WTC11 (cell line): ENCODE measurements at regions not wholly inside any gene's neighbourhood (a gene's known extent, or its start where the extent isn't known, plus 50 kb on each side); places are given as distances from the start of the nearest gene placed in this dataset.

Source experiments
- ATAC-seq: fragments of 200-7000 bp; cut with Tn5 transposase; 2 replicates; pipeline ENCODE4 v1.10.0; 2021; ENCODE audit warnings: mild to moderate bottlenecking, moderate library complexity
- CTCF ChIA-PET: fragments of 300-600 bp; sonication (Branson Sonifier 250); formaldehyde crosslinking; loops from one replicate; lab custom pipeline; 2021; ENCODE audit warnings: antibody characterized with exemption; lab: Charles Lee
- POLR2A ChIA-PET: fragments of 350-600 bp; sonication (Branson Sonifier 250); formaldehyde crosslinking; loops from one replicate; lab custom pipeline; 2021; ENCODE audit warnings: antibody characterized with exemption; lab: Charles Lee
- DNase-seq: peaks from one replicate; pipeline ENCODE4 v3.0.0; 2021; ENCODE audit warnings: low spot score
- H3K27ac Mint-ChIP-seq: 2 replicates; pipeline ENCODE4 v1.8.0; 2021; ENCODE audit warnings: mixed read lengths
- H3K27me3 Mint-ChIP-seq: 2 replicates; pipeline ENCODE4 v1.8.0; 2021; ENCODE audit warnings: low read depth, mild to moderate bottlenecking, moderate library complexity, mixed read lengths
- H3K36me3 Mint-ChIP-seq: 2 replicates; pipeline ENCODE4 v1.8.0; 2021; ENCODE audit warnings: mixed read lengths
- H3K4me1 Mint-ChIP-seq: 2 replicates; pipeline ENCODE4 v1.8.0; 2022; ENCODE audit warnings: mixed read lengths
- H3K4me3 Mint-ChIP-seq: 2 replicates; pipeline ENCODE4 v1.8.0; 2021; ENCODE audit warnings: mild to moderate bottlenecking, moderate library complexity, mixed read lengths
- H3K9me3 Mint-ChIP-seq: 2 replicates; pipeline ENCODE4 v1.8.0; 2021; ENCODE audit warnings: mixed read lengths
- ARID4B ChIP-seq: sonication (generic); formaldehyde crosslinking; IDR thresholded peaks from 2 replicates; pipeline ENCODE4 v1.8.0; 2023; ENCODE audit warnings: missing genetic modification reagents, mild to moderate bottlenecking, borderline replicate concordance
- ATF1 ChIP-seq: sonication (generic); formaldehyde crosslinking; IDR thresholded peaks from 2 replicates; pipeline ENCODE4 v1.8.1; 2023; ENCODE audit warnings: mild to moderate bottlenecking, moderate library complexity, missing genetic modification reagents
- ATF2 ChIP-seq: sonication (generic); formaldehyde crosslinking; IDR thresholded peaks from 2 replicates; pipeline ENCODE4 v1.8.1; 2022; ENCODE audit warnings: low read depth, missing genetic modification reagents, borderline replicate concordance
- ATF3 ChIP-seq: sonication (generic); formaldehyde crosslinking; conservative IDR thresholded peaks from 2 replicates; pipeline ENCODE4 v1.8.1; 2022; ENCODE audit warnings: mild to moderate bottlenecking, missing genetic modification reagents
- CBFB ChIP-seq: sonication (generic); formaldehyde crosslinking; IDR thresholded peaks from 2 replicates; pipeline ENCODE4 v1.8.1; 2022; ENCODE audit warnings: mild to moderate bottlenecking, low read depth, missing genetic modification reagents
- CREM ChIP-seq: sonication (generic); formaldehyde crosslinking; IDR thresholded peaks from 2 replicates; pipeline ENCODE4 v1.8.1; 2022; ENCODE audit warnings: mild to moderate bottlenecking, missing genetic modification reagents, moderate library complexity
- FOXJ3 ChIP-seq: sonication (generic); formaldehyde crosslinking; IDR thresholded peaks from 2 replicates; pipeline ENCODE4 v1.9.0; 2021; ENCODE audit warnings: missing genetic modification reagents, mild to moderate bottlenecking, borderline replicate concordance
- GABPB1 ChIP-seq: sonication (generic); formaldehyde crosslinking; IDR thresholded peaks from 2 replicates; pipeline ENCODE4 v1.8.1; 2023; ENCODE audit warnings: mild to moderate bottlenecking, missing genetic modification reagents
- NR3C1 ChIP-seq: sonication (generic); formaldehyde crosslinking; conservative IDR thresholded peaks from 2 replicates; pipeline ENCODE4 v1.8.1; 2023; ENCODE audit warnings: low read depth, mild to moderate bottlenecking, missing genetic modification reagents
- OVOL2 ChIP-seq: fragments of 250-450 bp; sonication (Bioruptor Pico); IDR thresholded peaks from 2 replicates; pipeline ENCODE4 v1.9.0; 2021; ENCODE audit warnings: mild to moderate bottlenecking, borderline replicate concordance
- SMAD3 ChIP-seq: sonication (generic); formaldehyde crosslinking; IDR thresholded peaks from 2 replicates; pipeline ENCODE4 v1.8.0; 2022; ENCODE audit warnings: missing genetic modification reagents, mild to moderate bottlenecking, borderline replicate concordance
- ZBTB21 ChIP-seq: sonication (generic); formaldehyde crosslinking; IDR thresholded peaks from 2 replicates; pipeline ENCODE4 v1.8.1; 2023; ENCODE audit warnings: mild to moderate bottlenecking, missing genetic modification reagents, borderline replicate concordance
- ZMAT4 ChIP-seq: fragments of 250-450 bp; sonication (Bioruptor Pico); IDR thresholded peaks from 2 replicates; pipeline ENCODE4 v1.9.0; 2021; ENCODE audit warnings: mild to moderate bottlenecking
- ZNF121 ChIP-seq: sonication (generic); formaldehyde crosslinking; IDR thresholded peaks from 2 replicates; pipeline ENCODE4 v1.8.0; 2023; ENCODE audit warnings: missing genetic modification reagents
- ZNF219 ChIP-seq: sonication (generic); formaldehyde crosslinking; IDR thresholded peaks from 2 replicates; pipeline ENCODE4 v1.8.0; 2023; ENCODE audit warnings: missing genetic modification reagents, mild to moderate bottlenecking, borderline replicate concordance
- ZNF232 ChIP-seq: sonication (generic); formaldehyde crosslinking; IDR thresholded peaks from 2 replicates; pipeline ENCODE4 v1.8.0; 2022; ENCODE audit warnings: mild to moderate bottlenecking, missing genetic modification reagents
- ZNF396 ChIP-seq: fragments of 250-450 bp; sonication (Bioruptor Pico); IDR thresholded peaks from 2 replicates; pipeline ENCODE4 v1.8.0; 2021; ENCODE audit warnings: mild to moderate bottlenecking, moderate library complexity, borderline replicate concordance
- ZNF416 ChIP-seq: fragments of 250-450 bp; sonication (Bioruptor Pico); IDR thresholded peaks from 2 replicates; pipeline ENCODE4 v1.9.0; 2021; ENCODE audit warnings: mild to moderate bottlenecking, inconsistent platforms
- ZNF423 ChIP-seq: fragments of 250-450 bp; sonication (Bioruptor Pico); IDR thresholded peaks from 2 replicates; pipeline ENCODE4 v2.1.2; 2022; ENCODE audit warnings: mild to moderate bottlenecking, moderate library complexity
- TF ChIP-seq, protein P1 (sequence below): sonication (generic); formaldehyde crosslinking; IDR thresholded peaks from 2 replicates; pipeline ENCODE4 v1.8.0; 2022; ENCODE audit warnings: missing genetic modification reagents
- TF ChIP-seq, protein P2 (sequence below): fragments of 250-450 bp; sonication (Bioruptor Pico); IDR thresholded peaks from 2 replicates; pipeline ENCODE4 v1.9.0; 2021; ENCODE audit warnings: moderate library complexity, mild to moderate bottlenecking, inconsistent platforms, borderline replicate concordance
- TF ChIP-seq, protein P3 (sequence below): sonication (generic); formaldehyde crosslinking; IDR thresholded peaks from 2 replicates; pipeline ENCODE4 v1.8.1; 2023; ENCODE audit warnings: mild to moderate bottlenecking, missing genetic modification reagents, borderline replicate concordance

DNA sequence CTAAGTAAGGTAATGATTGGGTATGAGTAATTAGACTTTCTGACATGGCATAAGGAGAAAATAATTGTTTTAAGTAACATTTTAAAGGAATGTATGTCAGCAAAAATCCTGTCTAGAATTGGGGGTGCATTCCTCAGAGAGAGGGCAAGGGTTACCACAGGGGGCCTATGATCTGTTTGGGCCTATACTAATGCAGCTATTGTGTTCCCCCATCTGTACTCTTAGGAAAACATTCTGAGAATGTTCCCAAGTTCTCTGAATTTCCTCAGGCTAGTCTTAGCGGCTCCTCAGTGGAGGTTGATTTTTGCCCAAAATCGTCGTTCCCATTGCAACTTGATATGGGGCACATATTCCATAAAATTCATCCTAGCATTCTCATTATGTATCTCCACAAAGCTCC, 1216.4 kb upstream of the GBE1 start (continued):
- TF ChIP-seq, protein P1, sequence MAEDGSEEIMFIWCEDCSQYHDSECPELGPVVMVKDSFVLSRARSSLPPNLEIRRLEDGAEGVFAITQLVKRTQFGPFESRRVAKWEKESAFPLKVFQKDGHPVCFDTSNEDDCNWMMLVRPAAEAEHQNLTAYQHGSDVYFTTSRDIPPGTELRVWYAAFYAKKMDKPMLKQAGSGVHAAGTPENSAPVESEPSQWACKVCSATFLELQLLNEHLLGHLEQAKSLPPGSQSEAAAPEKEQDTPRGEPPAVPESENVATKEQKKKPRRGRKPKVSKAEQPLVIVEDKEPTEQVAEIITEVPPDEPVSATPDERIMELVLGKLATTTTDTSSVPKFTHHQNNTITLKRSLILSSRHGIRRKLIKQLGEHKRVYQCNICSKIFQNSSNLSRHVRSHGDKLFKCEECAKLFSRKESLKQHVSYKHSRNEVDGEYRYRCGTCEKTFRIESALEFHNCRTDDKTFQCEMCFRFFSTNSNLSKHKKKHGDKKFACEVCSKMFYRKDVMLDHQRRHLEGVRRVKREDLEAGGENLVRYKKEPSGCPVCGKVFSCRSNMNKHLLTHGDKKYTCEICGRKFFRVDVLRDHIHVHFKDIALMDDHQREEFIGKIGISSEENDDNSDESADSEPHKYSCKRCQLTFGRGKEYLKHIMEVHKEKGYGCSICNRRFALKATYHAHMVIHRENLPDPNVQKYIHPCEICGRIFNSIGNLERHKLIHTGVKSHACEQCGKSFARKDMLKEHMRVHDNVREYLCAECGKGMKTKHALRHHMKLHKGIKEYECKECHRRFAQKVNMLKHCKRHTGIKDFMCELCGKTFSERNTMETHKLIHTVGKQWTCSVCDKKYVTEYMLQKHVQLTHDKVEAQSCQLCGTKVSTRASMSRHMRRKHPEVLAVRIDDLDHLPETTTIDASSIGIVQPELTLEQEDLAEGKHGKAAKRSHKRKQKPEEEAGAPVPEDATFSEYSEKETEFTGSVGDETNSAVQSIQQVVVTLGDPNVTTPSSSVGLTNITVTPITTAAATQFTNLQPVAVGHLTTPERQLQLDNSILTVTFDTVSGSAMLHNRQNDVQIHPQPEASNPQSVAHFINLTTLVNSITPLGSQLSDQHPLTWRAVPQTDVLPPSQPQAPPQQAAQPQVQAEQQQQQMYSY (CRISPR knock-in tag), result no peak
- no peak for TF ChIP-seq CREM (CRISPR knock-in tag)
- no peak for TF ChIP-seq ARID4B (CRISPR knock-in tag)
- no peak for TF ChIP-seq FOXJ3 (CRISPR knock-in tag)
- TF ChIP-seq NR3C1 (CRISPR knock-in tag), result no peak
- TF ChIP-seq, protein P2, sequence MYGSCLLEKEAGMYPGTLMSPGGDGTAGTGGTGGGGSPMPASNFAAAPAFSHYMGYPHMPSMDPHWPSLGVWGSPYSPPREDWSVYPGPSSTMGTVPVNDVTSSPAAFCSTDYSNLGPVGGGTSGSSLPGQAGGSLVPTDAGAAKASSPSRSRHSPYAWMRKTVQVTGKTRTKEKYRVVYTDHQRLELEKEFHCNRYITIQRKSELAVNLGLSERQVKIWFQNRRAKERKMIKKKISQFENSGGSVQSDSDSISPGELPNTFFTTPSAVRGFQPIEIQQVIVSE (CRISPR knock-in tag), result no peak
- no peak for TF ChIP-seq ZNF232
- no peak for TF ChIP-seq ZNF416
- no peak for TF ChIP-seq ATF3 (CRISPR knock-in tag)
- no peak for TF ChIP-seq OVOL2 (CRISPR knock-in tag)
- no peak for TF ChIP-seq ZNF423 (CRISPR knock-in tag)

GRCh38 chr3:82973791-82974190, 1212.3 kb upstream of the GBE1 start:
- Mint-ChIP-seq H3K4me1 (peaks cover 13% of the 10 kb centered on the region), H3K27ac (no peak overlapping the region)

More at GRCh38 chr3:82973791-82974190, 1212.3 kb upstream of the GBE1 start:
- H3K27me3 Mint-ChIP-seq, result no peaks in the 10 kb centered on the region
- TF ChIP-seq ZNF396 (CRISPR knock-in tag), result no peak
- TF ChIP-seq, protein P2 (CRISPR knock-in tag), result no peak
- no peak for TF ChIP-seq ATF1 (CRISPR knock-in tag)
- no peak for TF ChIP-seq ZMAT4
- no peak for TF ChIP-seq CREM (CRISPR knock-in tag)
- TF ChIP-seq, protein P3, sequence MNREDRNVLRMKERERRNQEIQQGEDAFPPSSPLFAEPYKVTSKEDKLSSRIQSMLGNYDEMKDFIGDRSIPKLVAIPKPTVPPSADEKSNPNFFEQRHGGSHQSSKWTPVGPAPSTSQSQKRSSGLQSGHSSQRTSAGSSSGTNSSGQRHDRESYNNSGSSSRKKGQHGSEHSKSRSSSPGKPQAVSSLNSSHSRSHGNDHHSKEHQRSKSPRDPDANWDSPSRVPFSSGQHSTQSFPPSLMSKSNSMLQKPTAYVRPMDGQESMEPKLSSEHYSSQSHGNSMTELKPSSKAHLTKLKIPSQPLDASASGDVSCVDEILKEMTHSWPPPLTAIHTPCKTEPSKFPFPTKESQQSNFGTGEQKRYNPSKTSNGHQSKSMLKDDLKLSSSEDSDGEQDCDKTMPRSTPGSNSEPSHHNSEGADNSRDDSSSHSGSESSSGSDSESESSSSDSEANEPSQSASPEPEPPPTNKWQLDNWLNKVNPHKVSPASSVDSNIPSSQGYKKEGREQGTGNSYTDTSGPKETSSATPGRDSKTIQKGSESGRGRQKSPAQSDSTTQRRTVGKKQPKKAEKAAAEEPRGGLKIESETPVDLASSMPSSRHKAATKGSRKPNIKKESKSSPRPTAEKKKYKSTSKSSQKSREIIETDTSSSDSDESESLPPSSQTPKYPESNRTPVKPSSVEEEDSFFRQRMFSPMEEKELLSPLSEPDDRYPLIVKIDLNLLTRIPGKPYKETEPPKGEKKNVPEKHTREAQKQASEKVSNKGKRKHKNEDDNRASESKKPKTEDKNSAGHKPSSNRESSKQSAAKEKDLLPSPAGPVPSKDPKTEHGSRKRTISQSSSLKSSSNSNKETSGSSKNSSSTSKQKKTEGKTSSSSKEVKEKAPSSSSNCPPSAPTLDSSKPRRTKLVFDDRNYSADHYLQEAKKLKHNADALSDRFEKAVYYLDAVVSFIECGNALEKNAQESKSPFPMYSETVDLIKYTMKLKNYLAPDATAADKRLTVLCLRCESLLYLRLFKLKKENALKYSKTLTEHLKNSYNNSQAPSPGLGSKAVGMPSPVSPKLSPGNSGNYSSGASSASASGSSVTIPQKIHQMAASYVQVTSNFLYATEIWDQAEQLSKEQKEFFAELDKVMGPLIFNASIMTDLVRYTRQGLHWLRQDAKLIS, result no peak
- no peak for TF ChIP-seq ATF2 (CRISPR knock-in tag)
- no peak for TF ChIP-seq ZNF219 (CRISPR knock-in tag)
- no peak for TF ChIP-seq CBFB
- no peak for TF ChIP-seq ZNF121 (CRISPR knock-in tag)
- no peak for TF ChIP-seq SMAD3
- TF ChIP-seq GABPB1 (CRISPR knock-in tag), result no peak
- no peak for TF ChIP-seq ZBTB21
- H3K4me3 Mint-ChIP-seq, result no peak overlapping the region
- POLR2A ChIA-PET, result no interaction called here
- CTCF ChIA-PET, result no interaction called here
- DNase-seq (no peak), ATAC-seq (no peak)
- H3K9me3 Mint-ChIP-seq, result peaks cover 4% of the 10 kb centered on the region
- H3K36me3 Mint-ChIP-seq, result no peaks in the 10 kb centered on the region; the same call in 1 of the 2 replicates
